Thyroid gland (tissue), 4 donors: ENCODE measurements at regions not wholly inside any gene's neighbourhood (a gene's known extent, or its start where the extent isn't known, plus 50 kb on each side); places are given as distances from the start of the nearest gene placed in this dataset.

Source experiments
- CTCF ChIP-seq, 6 experiments: fragments of 200-600 bp in 3 of 6; fragments of 450-650 bp in 3 of 6; sonication (generic) in 3 of 6; IDR thresholded peaks; one replicate each; pipeline ENCODE4 v1.5.1; 2016 to 2019; ENCODE audit warnings: antibody characterized with exemption in 6 of 6, mild to moderate bottlenecking in 2 of 6, inconsistent platforms in 1 of 6, moderate library complexity in 1 of 6
- POLR2A ChIP-seq, 2 donors: fragments of 450-650 bp; IDR thresholded peaks; one replicate each; pipeline ENCODE4 v1.6.1; 2017; ENCODE audit warnings: antibody characterized with exemption in 2 of 2, mild to moderate bottlenecking in 2 of 2, moderate library complexity in 1 of 2

GRCh38 chr4:106681381-106681921 lies 312.9 kb upstream of the GIMD1 start:
- TF ChIP-seq CTCF (IDR thresholded peaks at IDR 0.05) = no peak
- no peak for TF ChIP-seq POLR2A (IDR thresholded peaks at IDR 0.05)
